ENCODE measurements at regions not wholly inside any gene's neighbourhood (a gene's known extent, or its start where the extent isn't known, plus 50 kb on each side); places are given as distances from the start of the nearest gene placed in this dataset.

DNA sequence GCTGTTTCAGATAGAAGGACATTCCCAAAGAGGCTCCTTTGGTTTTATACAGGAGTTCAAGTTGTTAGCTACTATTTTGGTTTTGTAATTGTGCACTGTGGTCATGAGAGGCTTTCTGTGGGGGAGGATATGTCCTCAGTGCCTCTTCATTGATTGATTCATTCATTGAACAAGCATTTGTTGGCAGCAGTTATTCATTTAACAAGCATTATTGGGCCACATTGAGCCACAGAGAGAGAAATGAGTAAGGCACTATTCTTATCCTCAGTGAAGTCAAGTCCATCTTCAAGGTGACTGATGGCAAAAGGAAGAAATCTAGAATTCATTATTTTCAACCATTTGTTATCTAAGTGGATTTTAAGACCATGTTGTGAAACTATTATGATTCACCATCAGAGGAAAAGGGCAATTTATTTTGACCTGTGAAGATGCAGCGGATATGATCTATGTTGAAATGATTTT, 697.2 kb upstream of the CITED2 start:
- Histone ChIP-seq H3K9me3 (ENCODE audit: control insufficient read depth, low read length) (no peaks in the 10 kb centered on the region), H3K4me1 (ENCODE audit: control insufficient read depth, insufficient read depth, low read length) (no peaks in the 10 kb centered on the region), H3K9ac (ENCODE audit: extremely low read depth, low read length, poor library complexity, severe bottlenecking) (no peak overlapping the region), H3K27ac (ENCODE audit: low read depth, low read length) (no peak overlapping the region), H3K36me3 (ENCODE audit: control insufficient read depth, insufficient read depth, low read length) (no peaks in the 10 kb centered on the region), H3K4me3 (ENCODE audit: low read length) (no peak overlapping the region), H3K27me3 (ENCODE audit: control insufficient read depth, insufficient read depth, low read length, poor library complexity, severe bottlenecking) (no peaks in the 10 kb centered on the region)
- Mint-ChIP-seq H3K4me1 (peaks cover under 1% of the 10 kb centered on the region), H3K9me3 (no peaks in the 10 kb centered on the region), H3K27ac (no peak overlapping the region), H3K27me3 (ENCODE audit: insufficient read depth) (no peaks in the 10 kb centered on the region), H3K36me3 (ENCODE audit: low read depth) (no peaks in the 10 kb centered on the region), H3K4me3 (no peak overlapping the region)
- 100% methylated on average over 1 of the region's 1 CpG; no CpG with 5 or more reads in 1 of the 2 experiments for WGBS, 2 experiments (ENCODE audit: insufficient coverage in 1 of 2, insufficient read length in 1 of 2)
- DNase-seq = no peak
- TF ChIP-seq, protein P1, sequence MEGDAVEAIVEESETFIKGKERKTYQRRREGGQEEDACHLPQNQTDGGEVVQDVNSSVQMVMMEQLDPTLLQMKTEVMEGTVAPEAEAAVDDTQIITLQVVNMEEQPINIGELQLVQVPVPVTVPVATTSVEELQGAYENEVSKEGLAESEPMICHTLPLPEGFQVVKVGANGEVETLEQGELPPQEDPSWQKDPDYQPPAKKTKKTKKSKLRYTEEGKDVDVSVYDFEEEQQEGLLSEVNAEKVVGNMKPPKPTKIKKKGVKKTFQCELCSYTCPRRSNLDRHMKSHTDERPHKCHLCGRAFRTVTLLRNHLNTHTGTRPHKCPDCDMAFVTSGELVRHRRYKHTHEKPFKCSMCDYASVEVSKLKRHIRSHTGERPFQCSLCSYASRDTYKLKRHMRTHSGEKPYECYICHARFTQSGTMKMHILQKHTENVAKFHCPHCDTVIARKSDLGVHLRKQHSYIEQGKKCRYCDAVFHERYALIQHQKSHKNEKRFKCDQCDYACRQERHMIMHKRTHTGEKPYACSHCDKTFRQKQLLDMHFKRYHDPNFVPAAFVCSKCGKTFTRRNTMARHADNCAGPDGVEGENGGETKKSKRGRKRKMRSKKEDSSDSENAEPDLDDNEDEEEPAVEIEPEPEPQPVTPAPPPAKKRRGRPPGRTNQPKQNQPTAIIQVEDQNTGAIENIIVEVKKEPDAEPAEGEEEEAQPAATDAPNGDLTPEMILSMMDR (conservative IDR thresholded peaks at IDR 0.05) = no peak

DNA sequence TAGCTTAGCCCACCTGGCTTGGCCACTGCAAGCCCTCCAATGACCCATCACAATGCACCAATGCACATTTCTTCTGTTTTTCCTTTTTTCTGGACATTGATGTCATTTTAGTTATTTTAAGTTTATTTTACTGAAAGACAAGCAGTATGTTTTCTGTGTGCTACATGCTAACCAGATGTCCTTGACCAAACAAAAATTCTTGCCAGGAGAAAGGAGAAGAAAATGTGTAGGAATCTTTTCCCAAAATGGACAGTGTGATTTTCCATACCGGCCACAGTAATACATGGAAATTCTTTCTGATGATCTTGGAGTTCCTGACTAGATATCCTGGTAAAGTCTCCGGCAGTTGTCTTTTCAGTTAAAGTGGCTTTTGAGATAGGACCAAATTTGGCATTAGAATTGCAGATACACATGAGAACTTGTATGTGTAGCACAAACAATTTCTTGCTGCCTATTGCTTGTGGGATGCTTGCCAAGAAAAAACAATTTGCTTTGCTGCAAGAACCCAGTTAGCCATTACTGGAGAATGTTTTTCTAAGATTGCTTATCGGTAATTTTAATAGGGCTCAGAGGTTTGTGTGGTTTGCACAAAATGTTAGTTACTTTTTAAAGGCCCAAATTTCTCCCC, 696.5 kb upstream of the CITED2 start:
- H3K9me3 Mint-ChIP-seq = no peaks in the 10 kb centered on the region
- Histone ChIP-seq H3K27me3 (ENCODE audit: control insufficient read depth, insufficient read depth, low read length, poor library complexity, severe bottlenecking) (no peaks in the 10 kb centered on the region), H3K36me3 (ENCODE audit: control insufficient read depth, insufficient read depth, low read length) (no peaks in the 10 kb centered on the region), H3K4me1 (ENCODE audit: control insufficient read depth, insufficient read depth, low read length) (no peaks in the 10 kb centered on the region), H3K27ac (ENCODE audit: low read depth, low read length) (no peak overlapping the region), H3K9ac (ENCODE audit: extremely low read depth, low read length, poor library complexity, severe bottlenecking) (no peak overlapping the region), H3K4me3 (ENCODE audit: low read length) (no peak overlapping the region), H3K9me3 (ENCODE audit: control insufficient read depth, low read length) (no peaks in the 10 kb centered on the region)
- TF ChIP-seq, protein P1 (conservative IDR thresholded peaks at IDR 0.05) = no peak
- no peaks in the 10 kb centered on the region for H3K36me3 Mint-ChIP-seq (ENCODE audit: low read depth)
- H3K4me3 Mint-ChIP-seq = no peak overlapping the region
- 95 to 100% methylated on average over 2 to 3 of the region's 3 CpGs for WGBS, 2 experiments (ENCODE audit: insufficient coverage in 1 of 2, insufficient read length in 1 of 2)
- H3K27me3 Mint-ChIP-seq (ENCODE audit: insufficient read depth) = no peaks in the 10 kb centered on the region
- H3K4me1 Mint-ChIP-seq = peaks cover 2% of the 10 kb centered on the region
- H3K27ac Mint-ChIP-seq = no peak overlapping the region
- no peak for DNase-seq

- H3K9me3 ChIP-seq (ENCODE audit: control insufficient read depth, low read length) = no peaks in the 10 kb centered on the region
- H3K9me3 Mint-ChIP-seq = no peaks in the 10 kb centered on the region
These were observed 695.1 kb upstream of the CITED2 start for GRCh38 chr6:140069576-140069975.

More at GRCh38 chr6:140069576-140069975, 695.1 kb upstream of the CITED2 start:
- Histone ChIP-seq H3K4me1 (ENCODE audit: control insufficient read depth, insufficient read depth, low read length) (no peaks in the 10 kb centered on the region), H3K4me3 (ENCODE audit: low read length) (no peak overlapping the region), H3K36me3 (ENCODE audit: control insufficient read depth, insufficient read depth, low read length) (no peaks in the 10 kb centered on the region), H3K9ac (ENCODE audit: extremely low read depth, low read length, poor library complexity, severe bottlenecking) (no peak overlapping the region), H3K27ac (ENCODE audit: low read depth, low read length) (no peak overlapping the region), H3K27me3 (ENCODE audit: control insufficient read depth, insufficient read depth, low read length, poor library complexity, severe bottlenecking) (no peaks in the 10 kb centered on the region)
- Mint-ChIP-seq H3K27ac (no peak overlapping the region), H3K36me3 (ENCODE audit: low read depth) (no peaks in the 10 kb centered on the region), H3K4me3 (no peak overlapping the region), H3K4me1 (peaks cover 2% of the 10 kb centered on the region), H3K27me3 (ENCODE audit: insufficient read depth) (no peaks in the 10 kb centered on the region)
- DNase-seq = no peak
- TF ChIP-seq, protein P1 (conservative IDR thresholded peaks at IDR 0.05) = no peak

Data from endodermal cell (in vitro differentiated cells).